HEK293 (cell line): ENCODE measurements at regions not wholly inside any gene's neighbourhood (a gene's known extent, or its start where the extent isn't known, plus 50 kb on each side); places are given as distances from the start of the nearest gene placed in this dataset.

ENCODE experiments used
- CTCF ChIA-PET: fragments of 350-600 bp; formaldehyde crosslinking; extraction: SDS; loops from one replicate; lab custom pipeline; 2021; ENCODE audit warnings: antibody characterized with exemption; lab: Yijun Ruan, JAX
- POLR2A ChIA-PET: fragments of 300-600 bp; formaldehyde crosslinking; extraction: SDS; loops from one replicate; lab custom pipeline; 2020; ENCODE audit warnings: antibody characterized with exemption, inconsistent platforms; lab: Yijun Ruan, JAX
- H3K27ac ChIP-seq: fragments of 200-500 bp; sonication (Bioruptor generic); 2 replicates; pipeline ENCODE4 v1.5.1; 2014; ENCODE audit warnings: low read depth, low read length, control low read depth, inconsistent platforms; ENCODE audit errors: extremely low read depth
- H3K36me3 ChIP-seq, 2 experiments: fragments of 200-500 bp in 1 of 2; sonication (Bioruptor generic) in 1 of 2; 1 replicate in 1 of 2; 2 replicates in 1 of 2; pipeline ENCODE4 v1.5.1; 2014 to 2017; ENCODE audit warnings: inconsistent platforms in 2 of 2, low read length in 2 of 2; ENCODE audit not compliant: control insufficient read depth in 2 of 2, insufficient read depth in 1 of 2
- H3K4me1 ChIP-seq: fragments of 200-500 bp; sonication (Bioruptor generic); 2 replicates; pipeline ENCODE4 v1.5.1; 2014; ENCODE audit warnings: mild to moderate bottlenecking, low read length, inconsistent platforms; ENCODE audit not compliant: control insufficient read depth, insufficient read depth
- H3K4me3 ChIP-seq: 2 replicates; pipeline ENCODE4 v1.5.1; 2011; ENCODE audit warnings: low read depth, mild to moderate bottlenecking, control low read depth, low read length, moderate library complexity
- H3K9me3 ChIP-seq: fragments of 200-500 bp; sonication (Bioruptor generic); 2 replicates; pipeline ENCODE4 v1.5.1; 2014; ENCODE audit warnings: low read depth, low read length, inconsistent platforms; ENCODE audit not compliant: control insufficient read depth, insufficient read depth
- BCL6B ChIP-seq: fragments of 450-650 bp; formaldehyde crosslinking; IDR thresholded peaks from 2 replicates; pipeline ENCODE4 v1.5.1; 2017; ENCODE audit warnings: missing biosample characterization, missing genetic modification characterization
- KLF1 ChIP-seq: fragments of 450-650 bp; formaldehyde crosslinking; IDR thresholded peaks from 2 replicates; pipeline ENCODE4 v1.5.1; 2016; ENCODE audit warnings: missing biosample characterization, missing genetic modification characterization
- KLF10 ChIP-seq: fragments of 450-650 bp; IDR thresholded peaks from 2 replicates; pipeline ENCODE4 v1.5.1; 2018; ENCODE audit warnings: missing biosample characterization, mild to moderate bottlenecking, missing genetic modification characterization
- KLF9 ChIP-seq: fragments of 450-650 bp; formaldehyde crosslinking; IDR thresholded peaks from 2 replicates; pipeline ENCODE4 v1.5.1; 2016; ENCODE audit warnings: missing biosample characterization, missing genetic modification characterization, low read depth
- OSR2 ChIP-seq: fragments of 450-650 bp; formaldehyde crosslinking; IDR thresholded peaks from 2 replicates; pipeline ENCODE4 v1.5.1; 2016; ENCODE audit warnings: missing biosample characterization, missing genetic modification characterization
- PRDM4 ChIP-seq: fragments of 450-650 bp; formaldehyde crosslinking; IDR thresholded peaks from 2 replicates; pipeline ENCODE4 v1.5.1; 2017; ENCODE audit warnings: missing biosample characterization, missing genetic modification characterization
- PRDM6 ChIP-seq: fragments of 450-650 bp; formaldehyde crosslinking; IDR thresholded peaks from 2 replicates; pipeline ENCODE4 v1.5.1; 2017; ENCODE audit warnings: missing biosample characterization, missing genetic modification characterization
- ZBTB10 ChIP-seq: fragments of 450-650 bp; formaldehyde crosslinking; IDR thresholded peaks from 2 replicates; pipeline ENCODE4 v1.5.1; 2016; ENCODE audit warnings: missing biosample characterization, missing genetic modification characterization
- ZBTB44 ChIP-seq: fragments of 450-650 bp; IDR thresholded peaks from 2 replicates; pipeline ENCODE4 v1.5.1; 2018; ENCODE audit warnings: missing biosample characterization, mild to moderate bottlenecking, missing genetic modification characterization
- ZNF169 ChIP-seq: fragments of 450-650 bp; formaldehyde crosslinking; IDR thresholded peaks from 2 replicates; pipeline ENCODE4 v1.5.1; 2016; ENCODE audit warnings: missing biosample characterization, missing genetic modification characterization
- ZNF174 ChIP-seq: fragments of 450-650 bp; formaldehyde crosslinking; IDR thresholded peaks from 2 replicates; pipeline ENCODE4 v1.5.0; 2017; ENCODE audit warnings: missing biosample characterization, mild to moderate bottlenecking, missing genetic modification characterization
- ZNF311 ChIP-seq: fragments of 450-650 bp; formaldehyde crosslinking; IDR thresholded peaks from 2 replicates; pipeline ENCODE4 v1.5.1; 2017; ENCODE audit warnings: missing biosample characterization, missing genetic modification characterization, borderline replicate concordance
- ZNF391 ChIP-seq: fragments of 450-650 bp; formaldehyde crosslinking; IDR thresholded peaks from 2 replicates; pipeline ENCODE4 v1.5.1; 2016; ENCODE audit warnings: low read depth, missing biosample characterization, missing genetic modification characterization, borderline replicate concordance
- ZNF768 ChIP-seq: fragments of 450-650 bp; formaldehyde crosslinking; IDR thresholded peaks from 2 replicates; pipeline ENCODE4 v1.5.1; 2018; ENCODE audit warnings: missing biosample characterization, mild to moderate bottlenecking, missing genetic modification characterization
- ZNF792 ChIP-seq: fragments of 450-650 bp; formaldehyde crosslinking; IDR thresholded peaks from 2 replicates; pipeline ENCODE4 v1.5.1; 2016; ENCODE audit warnings: missing biosample characterization, missing genetic modification characterization

GRCh38 chr4:178344096-178344495, 901.9 kb upstream of the AGA start:
- ChIA-PET POLR2A (no interaction called here), CTCF (no interaction called here)
- TF ChIP-seq OSR2 (tag by site-specific recombination) (no peak), ZBTB10 (tag by site-specific recombination) (no peak), ZNF391 (no peak), PRDM6 (tag by site-specific recombination) (no peak), BCL6B (tag by site-specific recombination) (no peak), KLF1 (tag by site-specific recombination) (no peak), ZNF174 (tag by site-specific recombination) (no peak)
- Histone ChIP-seq H3K9me3 (no peaks in the 10 kb centered on the region), H3K27ac (no peak overlapping the region), H3K36me3 (no peaks in the 10 kb centered on the region), H3K4me3 (no peak overlapping the region), H3K4me1 (no peaks in the 10 kb centered on the region)

GRCh38 chr4:178347111-178347510, 904.9 kb upstream of the AGA start:
- no peak for TF ChIP-seq PRDM6 (tag by site-specific recombination)
- no peak for TF ChIP-seq ZNF169 (tag by site-specific recombination)
- no peak for TF ChIP-seq PRDM4 (tag by site-specific recombination)
- no peak for TF ChIP-seq KLF9 (tag by site-specific recombination)
- no peak for TF ChIP-seq KLF10 (tag by site-specific recombination)
- no peak for TF ChIP-seq ZNF768 (tag by site-specific recombination)
- no peak for TF ChIP-seq ZNF792
- no peak for TF ChIP-seq ZBTB44 (tag by site-specific recombination)
- no peak for TF ChIP-seq ZNF311
- no peak overlapping the region for H3K4me3 ChIP-seq
- H3K9me3 ChIP-seq = no peaks in the 10 kb centered on the region
- H3K36me3 ChIP-seq = no peaks in the 10 kb centered on the region
- POLR2A ChIA-PET = no interaction called here
- no peaks in the 10 kb centered on the region for H3K4me1 ChIP-seq
- CTCF ChIA-PET = no interaction called here
- H3K27ac ChIP-seq = no peak overlapping the region
